ENCODE measurements at regions not wholly inside any gene's neighbourhood (a gene's known extent, or its start where the extent isn't known, plus 50 kb on each side); places are given as distances from the start of the nearest gene placed in this dataset.
A peak's percentile ranks its signal among the peaks of the same experiment; 100 is the strongest.
"Not testable (repeated sequence)": the region's sequence is repeated elsewhere in the genome, so short reads cannot be mapped to it uniquely, and the experiment has no call there.

DNA sequence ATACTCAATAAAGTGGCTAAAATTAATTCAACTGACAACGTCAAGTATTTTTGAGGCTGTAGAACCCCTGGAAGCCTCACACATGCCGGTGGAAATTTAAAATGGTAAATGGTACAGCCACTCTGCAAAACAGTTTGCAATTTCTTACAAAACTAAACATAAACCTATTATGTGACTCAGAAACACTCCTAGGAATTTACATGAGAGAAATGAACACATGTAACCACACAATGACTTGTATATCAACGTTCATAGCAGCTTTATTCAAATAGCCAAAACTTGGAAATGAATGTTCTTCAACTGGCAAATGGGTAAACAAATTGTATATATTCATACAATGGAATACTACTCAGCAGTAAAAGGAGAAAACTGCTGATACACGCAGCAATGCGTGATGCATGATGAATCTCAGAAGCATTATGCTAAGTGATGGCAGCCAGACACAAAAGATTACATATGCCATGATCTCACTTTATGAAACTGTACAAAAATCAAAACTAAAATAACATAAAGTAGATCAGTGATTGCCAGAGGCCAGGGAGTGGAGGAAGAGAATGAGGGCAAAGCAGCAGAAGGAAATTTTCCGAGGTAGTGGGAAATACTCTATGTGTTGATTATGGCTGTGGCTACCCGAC, 112.5 kb downstream of the FAM50B start:
- DNase-seq (ENCODE audit: low read depth), result no peak

DNA sequence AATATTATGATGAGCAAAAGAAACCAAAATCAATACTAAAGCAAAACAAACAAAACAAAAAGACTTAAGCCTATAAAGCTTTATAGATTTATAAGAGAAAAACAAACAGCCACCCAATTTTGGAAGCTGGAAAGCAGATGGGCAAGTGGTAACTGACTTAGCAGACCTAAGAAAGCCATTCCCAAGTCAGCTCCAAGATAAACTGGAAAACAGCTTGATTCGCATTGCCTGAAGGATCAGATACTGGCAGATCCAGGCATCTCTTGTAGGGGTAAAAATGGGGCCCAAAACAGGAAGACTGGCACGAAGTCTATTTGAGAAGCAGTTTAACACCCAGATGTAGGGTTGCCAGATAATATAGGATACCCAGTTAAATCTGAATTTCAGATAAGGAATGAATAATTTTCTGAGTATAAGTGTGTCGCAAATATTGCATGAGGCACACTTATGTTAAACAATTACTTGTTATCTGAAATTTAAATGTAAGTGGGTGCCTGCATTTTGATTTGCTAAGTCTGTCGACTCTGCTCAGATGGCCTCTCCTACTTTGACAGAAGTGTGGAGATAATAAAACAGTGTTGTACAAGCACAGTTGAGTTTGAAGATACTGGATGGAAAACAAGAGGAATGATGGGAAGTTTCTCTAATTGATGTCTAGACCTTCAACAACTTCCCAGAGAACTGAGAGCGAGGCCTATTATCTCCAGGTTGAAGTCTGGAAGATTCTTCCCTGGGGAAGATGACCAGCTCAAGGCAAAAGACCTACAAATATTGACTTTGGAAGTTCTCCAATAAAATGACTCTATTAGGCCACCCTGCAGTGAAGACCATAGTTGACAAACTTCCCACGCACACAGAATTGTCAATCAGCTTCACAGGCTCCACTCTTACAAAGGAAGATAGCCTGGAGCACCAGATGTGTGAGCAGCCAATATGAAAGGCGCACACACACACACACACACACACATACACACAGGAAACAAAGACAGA, 113.4 kb downstream of the FAM50B start:
- DNase-seq (ENCODE audit: low read depth), result no peak

DNA sequence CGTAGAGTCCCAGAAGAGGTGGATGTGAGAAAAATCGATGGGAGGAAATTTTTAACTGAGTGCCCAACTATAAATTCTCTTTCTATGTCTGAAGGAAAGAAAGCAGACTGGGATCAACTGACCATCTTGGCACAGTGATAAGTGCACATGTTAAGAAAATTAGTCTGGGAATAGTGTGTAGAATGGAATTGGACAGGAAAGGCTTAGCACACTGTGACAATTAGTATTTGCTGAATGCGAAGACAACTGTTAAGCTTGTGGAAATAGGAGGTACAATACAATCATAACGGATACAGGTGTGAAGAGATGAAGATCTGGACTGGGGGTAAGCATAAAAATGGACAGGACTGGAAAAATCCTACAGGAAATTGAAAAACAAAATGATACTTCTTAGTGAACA, 114.3 kb downstream of the FAM50B start:
- no peak for DNase-seq (ENCODE audit: low read depth)

GRCh38 chr6:3965071-3965718, 113.7 kb downstream of the FAM217A start:
- DNase-seq (ENCODE audit: low read depth), result no peak

DNA sequence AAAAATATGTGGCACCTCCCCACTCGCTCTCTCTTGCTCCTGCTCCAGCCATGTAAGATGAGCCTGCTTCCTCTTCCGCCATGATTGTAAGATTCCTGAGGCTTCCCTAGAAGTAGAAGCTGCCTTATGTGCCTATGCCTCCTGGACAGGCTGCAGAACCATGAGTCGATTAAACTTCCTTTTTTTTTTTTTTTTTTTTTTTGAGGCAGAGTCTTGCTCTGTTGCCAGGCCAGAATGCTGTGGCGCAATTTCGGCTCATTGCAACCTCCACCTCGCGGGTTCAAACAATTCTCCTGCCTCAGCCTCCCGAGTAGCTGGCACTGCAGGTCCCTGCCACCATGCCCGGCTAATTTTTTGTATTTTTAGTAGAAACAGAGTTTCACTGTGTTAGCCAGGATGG, 112.5 kb downstream of the FAM217A start:
- no peak for DNase-seq (ENCODE audit: low read depth)

- DNase-seq (ENCODE audit: low read depth), result no peak
Measured at GRCh38 chr6:3970097-3970496, 108.8 kb downstream of the FAM217A start.

DNA sequence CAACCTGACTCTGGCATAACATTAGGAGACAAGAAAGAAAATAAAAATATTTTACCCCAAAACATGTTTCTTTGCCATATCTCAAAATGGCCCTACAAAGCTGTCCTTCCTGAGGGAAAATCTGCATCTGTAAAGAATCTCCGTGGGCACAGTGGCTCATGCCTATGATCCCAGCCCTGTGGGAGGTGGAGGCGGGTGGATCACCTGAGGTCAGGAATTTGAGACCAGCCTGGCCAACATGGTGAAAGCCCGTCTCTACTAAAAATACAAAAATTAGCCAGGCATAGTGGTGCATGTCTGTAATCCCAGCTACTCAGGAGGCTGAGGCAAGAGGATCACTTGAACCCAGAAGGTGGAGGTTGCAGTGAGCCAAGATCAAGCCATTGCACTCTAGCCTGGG, 105.8 kb downstream of the FAM217A start:
- not testable (repeated sequence) for DNase-seq (ENCODE audit: low read depth)

DNA sequence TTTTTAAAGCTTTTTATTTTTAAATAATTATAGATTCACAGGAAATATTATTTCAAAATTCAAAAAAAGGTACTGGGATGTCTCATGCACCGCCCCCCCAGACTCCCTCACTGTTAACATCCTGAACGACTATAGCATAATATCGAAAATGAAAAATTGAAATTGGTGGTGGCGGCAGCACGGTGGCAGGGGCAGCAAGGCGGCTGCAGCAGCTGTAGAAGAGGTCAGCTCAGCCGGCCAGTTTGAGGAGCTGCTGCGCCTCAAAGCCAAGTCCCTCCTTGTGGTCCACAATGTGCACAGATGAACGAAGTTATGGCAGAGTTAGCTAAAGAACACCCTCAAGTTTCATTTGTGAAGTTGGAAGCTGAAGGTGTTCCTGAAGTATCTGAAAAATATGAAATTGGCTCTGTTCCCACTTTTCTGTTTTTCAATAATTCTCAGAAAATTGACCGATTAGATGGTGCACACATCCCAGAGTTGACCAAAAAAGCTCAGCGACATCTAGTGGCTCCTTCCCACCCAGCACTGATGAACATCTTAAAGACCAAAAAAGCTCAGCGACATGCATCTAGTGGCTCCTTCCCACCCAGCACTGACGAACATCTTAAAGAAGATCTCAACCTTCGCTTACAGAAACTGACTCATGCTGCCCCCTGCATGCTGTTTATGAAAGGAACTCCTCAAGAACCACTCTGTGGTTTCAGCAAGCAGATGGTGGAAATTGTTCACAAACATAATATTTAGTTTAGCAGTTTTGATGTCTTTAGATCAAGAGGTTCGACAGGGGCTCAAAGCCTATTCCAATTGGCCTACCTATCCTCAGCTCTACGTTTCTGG, 100.8 kb downstream of the FAM217A start:
- DNase-seq (ENCODE audit: low read depth), result peak; percentile 86

GRCh38 chr6:3978966-3979365, 100.0 kb downstream of the FAM217A start:
- not testable (repeated sequence) for DNase-seq (ENCODE audit: low read depth)

- DNase-seq (ENCODE audit: low read depth), result no peak
Measured at GRCh38 chr6:3981917-3982316, 97.0 kb downstream of the FAM217A start.

GRCh38 chr6:3983778-3984177, 95.2 kb downstream of the FAM217A start:
- no peak for DNase-seq (ENCODE audit: low read depth)

- no peak for DNase-seq (ENCODE audit: low read depth)
Measured at GRCh38 chr6:3984494-3984893, 94.4 kb downstream of the FAM217A start.

- no peak for DNase-seq (ENCODE audit: low read depth)
Measured at GRCh38 chr6:3986241-3986640, 92.7 kb downstream of the FAM217A start.

- no peak for DNase-seq (ENCODE audit: low read depth)
Measured at GRCh38 chr6:3987053-3987452, 91.9 kb downstream of the FAM217A start.

GRCh38 chr6:3987576-3987975, 91.4 kb downstream of the FAM217A start:
- DNase-seq (ENCODE audit: low read depth), result no peak

DNA sequence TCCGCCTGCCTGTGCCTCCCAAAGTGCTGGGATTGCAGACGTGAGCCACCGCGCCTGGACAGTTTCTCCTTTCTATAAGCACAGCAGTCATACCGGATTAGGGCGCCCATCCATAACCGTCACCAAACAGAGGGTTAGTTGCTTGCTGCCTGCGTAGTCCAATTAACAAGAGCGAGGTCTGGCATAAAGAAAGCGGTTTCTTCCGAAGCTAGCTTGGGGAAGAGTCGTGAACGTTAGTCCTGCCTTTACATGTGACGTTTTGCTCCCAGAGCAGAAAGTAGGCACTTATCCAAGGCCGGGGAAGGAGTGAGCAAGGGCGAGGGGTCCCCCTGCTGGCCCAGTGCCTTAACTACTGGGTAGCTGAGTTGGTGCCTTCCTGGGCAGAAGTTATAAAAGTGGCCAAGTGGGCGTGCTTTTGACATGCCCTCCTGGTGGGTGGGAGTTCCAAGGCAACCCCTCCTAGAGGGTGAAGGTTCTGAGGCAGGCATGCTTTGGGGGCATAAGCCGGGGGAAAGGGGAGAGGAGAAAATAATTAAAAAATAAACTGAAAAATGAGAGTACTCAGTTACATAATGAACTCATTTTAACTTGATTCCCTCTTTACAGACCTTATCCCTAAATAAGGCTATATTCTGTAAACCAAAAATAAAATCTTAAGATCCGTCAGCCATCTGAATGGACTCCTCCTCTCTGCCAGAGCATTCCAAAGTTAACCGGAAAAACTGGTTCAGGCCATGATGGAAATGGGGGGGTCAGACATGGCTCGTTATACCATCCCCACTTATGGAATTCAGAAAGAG, 88.0 kb downstream of the FAM217A start:
- peak; percentile 68 for DNase-seq (ENCODE audit: low read depth)

DNA sequence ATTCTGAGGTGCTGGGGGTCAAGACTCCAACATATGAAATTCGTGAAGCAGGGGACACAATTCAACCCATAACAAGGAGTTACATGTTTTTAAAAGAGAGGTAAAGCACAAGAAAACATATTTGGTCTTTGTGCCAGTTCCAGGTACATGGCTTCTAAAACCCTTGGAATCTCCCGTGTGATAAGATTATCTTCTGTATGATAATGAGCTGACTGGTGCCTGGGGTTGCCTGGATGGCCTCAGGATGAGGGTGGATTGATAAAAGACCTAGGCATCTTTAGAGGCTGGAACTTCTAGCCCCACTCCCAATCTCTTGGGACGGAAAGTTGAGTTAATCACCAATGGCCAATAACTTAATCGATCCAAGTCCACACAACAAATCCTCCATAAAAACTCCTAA, 87.0 kb downstream of the FAM217A start:
- DNase-seq (ENCODE audit: low read depth), result no peak

DNA sequence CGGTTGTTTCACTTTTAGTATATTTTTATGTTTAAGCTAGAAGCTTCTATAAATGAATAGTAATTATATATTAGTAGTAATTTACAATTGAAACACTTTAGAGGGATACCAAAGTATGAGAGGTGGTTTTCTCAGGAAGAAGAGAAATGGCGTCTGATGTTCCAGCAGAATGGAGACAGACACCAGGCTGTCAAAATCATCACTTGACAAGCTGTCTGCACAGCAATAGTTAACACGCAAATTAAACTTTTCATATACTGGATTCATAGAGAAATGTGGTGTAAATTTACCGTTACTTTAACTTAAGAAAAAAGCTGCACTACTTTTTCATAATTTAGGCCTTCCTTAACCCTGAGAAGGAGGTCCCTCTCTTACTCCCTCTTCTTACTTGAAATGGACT, 82.6 kb downstream of the FAM217A start:
- no peak for DNase-seq (ENCODE audit: low read depth)

GRCh38 chr6:3997177-3997770, 81.7 kb downstream of the FAM217A start:
- DNase-seq (ENCODE audit: low read depth), result peak; percentile 68

Data from forelimb muscle (tissue), 1 donor.